ENCODE measurements at regions not wholly inside any gene's neighbourhood (a gene's known extent, or its start where the extent isn't known, plus 50 kb on each side); places are given as distances from the start of the nearest gene placed in this dataset.

DNA sequence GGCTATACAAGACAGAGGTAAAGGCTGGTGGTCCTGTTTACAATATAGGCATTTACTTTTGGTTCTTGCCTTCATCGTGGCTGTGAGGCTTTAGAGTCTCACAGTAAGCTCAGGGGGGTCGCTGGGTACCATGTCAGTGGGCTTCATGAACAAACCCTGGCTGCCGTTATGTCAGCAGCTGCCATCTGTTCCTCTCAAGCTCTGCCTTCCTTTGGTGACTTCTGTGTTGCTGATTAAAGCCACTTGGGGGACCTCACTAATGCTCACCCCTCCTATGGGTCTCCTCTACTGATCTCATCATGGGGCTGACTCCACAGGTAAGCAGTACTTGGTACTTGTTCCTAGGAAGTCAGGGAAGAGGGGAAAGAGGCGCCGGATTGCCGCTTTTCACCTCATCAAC is 268.7 kb downstream of the TTC6 start (continued):
- TF ChIP-seq, protein P1, sequence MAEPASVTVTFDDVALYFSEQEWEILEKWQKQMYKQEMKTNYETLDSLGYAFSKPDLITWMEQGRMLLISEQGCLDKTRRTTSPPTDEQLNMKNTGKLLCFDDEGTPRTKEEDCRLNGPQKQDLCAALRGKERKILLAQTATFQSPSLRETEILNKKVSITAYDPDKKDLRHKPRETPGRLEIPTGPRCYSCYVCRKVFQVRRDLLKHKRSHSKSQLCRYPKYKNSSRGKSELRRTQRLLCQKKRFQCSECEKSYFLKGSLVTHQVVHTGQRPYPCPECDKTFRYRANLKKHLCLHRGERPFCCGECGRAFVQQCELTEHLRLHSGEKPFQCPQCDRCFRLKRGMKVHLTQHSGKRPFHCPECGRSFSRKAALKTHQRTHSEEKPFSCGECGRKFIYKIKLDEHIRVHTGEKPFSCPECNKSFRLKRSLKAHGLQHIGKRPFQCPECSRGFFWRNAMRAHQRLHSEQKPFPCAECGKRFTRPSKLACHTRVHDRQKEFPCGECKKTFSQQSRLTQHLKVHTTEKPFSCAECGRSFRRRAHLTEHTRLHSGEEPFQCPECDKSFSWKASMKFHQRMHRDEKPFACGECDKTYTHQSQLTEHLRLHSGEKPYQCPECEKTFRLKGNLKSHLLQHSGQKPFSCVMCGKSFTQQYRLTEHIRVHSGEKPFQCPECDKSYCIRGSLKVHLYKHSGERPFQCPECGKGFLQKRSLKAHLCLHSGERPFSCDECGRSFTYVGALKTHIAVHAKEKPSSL (CRISPR knock-in tag; conservative IDR thresholded peaks at IDR 0.05): no peak
- TF ChIP-seq FOXK1 (CRISPR knock-in tag; IDR thresholded peaks at IDR 0.05): no peak
- no peak for TF ChIP-seq ZNF423 (CRISPR knock-in tag; IDR thresholded peaks at IDR 0.05)

DNA sequence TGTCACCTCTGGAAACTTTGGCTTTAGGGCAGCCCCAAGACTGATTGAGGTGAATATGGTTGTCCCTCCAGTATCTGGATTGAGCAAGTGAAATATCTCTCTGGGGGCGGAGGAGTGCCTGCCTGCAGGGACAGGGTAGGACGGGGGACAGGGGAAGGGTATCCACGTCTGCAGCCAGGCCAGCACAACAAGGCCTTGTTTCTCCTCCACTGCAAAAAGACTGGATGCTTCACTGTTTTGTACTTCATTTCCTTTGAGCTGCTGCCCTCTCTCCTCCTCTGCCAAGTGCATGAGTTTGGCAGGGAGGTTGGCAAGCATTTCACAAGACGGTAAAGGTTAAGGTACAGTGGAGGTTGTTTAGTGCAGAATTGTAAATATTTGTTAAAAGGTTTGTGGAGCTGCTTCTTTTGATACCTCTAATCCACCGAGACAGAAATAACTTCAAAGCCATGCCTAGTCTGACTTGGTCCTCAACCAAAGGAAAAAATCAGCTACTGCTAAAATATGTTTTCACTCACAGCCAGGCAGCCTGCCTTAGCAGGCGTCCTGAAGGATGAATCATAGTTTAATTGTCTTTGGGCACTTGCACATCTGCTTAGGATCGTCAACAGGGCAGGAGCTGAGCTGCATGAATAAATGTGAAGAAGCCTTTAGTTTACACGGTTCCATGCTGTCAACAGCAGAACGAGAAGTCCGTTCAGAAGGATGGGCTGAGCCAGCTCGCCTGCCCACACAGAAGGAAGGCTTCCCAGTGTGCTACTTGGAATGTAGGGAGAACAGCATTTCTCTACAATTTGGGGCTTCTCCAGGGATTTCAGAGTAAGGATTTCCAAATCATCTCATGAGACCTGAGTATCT is 269.7 kb downstream of the TTC6 start:
- DNase-seq (ENCODE audit: low spot score) (no peak), ATAC-seq (no peak)
- H3K27ac Mint-ChIP-seq: no peak overlapping the region
- CTCF ChIA-PET: interaction anchor here (1.1 kb wide), 1 partner anchor 155 kb away, joined by 4 read pairs; no protein-coding TSS in a partner anchor
- H3K9me3 Mint-ChIP-seq: peaks cover 4% of the 10 kb centered on the region; the same call in 1 of the 2 replicates
- TF ChIP-seq NR3C1 (CRISPR knock-in tag; conservative IDR thresholded peaks at IDR 0.05; ENCODE audit: low read depth) (no peak), IRF2 (CRISPR knock-in tag; IDR thresholded peaks at IDR 0.05; ENCODE audit: borderline replicate concordance, low read depth) (no peak), GABPB1 (CRISPR knock-in tag; IDR thresholded peaks at IDR 0.05) (peak; percentile 86)
- POLR2A ChIA-PET: no interaction called here
- H3K4me3 Mint-ChIP-seq: no peak overlapping the region
- no peaks in the 10 kb centered on the region for H3K36me3 Mint-ChIP-seq
- no peaks in the 10 kb centered on the region; the same call in 1 of the 2 replicates for H3K27me3 Mint-ChIP-seq (ENCODE audit: low read depth)
- peaks cover 11% of the 10 kb centered on the region for H3K4me1 Mint-ChIP-seq

DNA sequence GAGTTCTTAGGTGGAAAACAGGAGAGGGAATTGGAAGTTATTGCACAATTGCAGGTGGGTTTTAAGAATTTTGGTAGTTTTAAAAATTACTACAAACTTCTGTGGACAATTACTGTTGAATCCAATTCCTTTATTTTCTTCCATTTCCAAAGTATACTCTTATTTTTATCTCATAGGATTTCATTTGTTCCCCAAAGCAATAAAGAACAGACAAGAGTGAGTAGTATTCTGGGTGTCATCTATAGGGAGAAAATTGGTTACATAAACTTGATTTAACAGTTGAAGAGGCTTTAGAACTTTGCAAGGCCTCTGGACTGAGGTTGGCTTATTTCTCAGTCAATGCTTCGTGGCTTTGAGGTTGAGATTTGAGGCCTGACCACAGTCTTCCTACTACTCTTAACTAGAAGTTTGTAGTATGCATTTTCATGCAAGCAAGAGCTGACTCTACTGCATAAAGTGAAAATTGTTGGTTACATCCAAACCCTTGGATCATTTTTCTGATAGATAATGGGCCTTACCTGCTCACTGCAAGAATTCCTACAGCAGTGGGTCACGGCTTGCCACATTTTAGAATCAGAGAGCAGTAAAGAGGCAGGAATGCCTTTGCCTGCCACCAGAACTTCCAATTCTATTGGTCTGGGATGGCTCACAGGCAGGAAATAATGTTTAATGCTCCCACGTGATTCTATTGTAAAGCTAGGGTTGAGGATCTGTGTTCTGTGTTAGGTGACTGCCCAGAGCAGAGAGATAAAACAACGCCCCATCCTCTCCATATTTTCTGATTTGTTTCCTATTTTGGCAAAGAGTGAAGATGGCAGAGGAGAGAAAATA is 270.5 kb downstream of the TTC6 start:
- TF ChIP-seq NR2C2 (CRISPR knock-in tag; IDR thresholded peaks at IDR 0.05) (no peak), ZNF317 (CRISPR knock-in tag; IDR thresholded peaks at IDR 0.05; ENCODE audit: borderline replicate concordance, low read depth) (no peak), PRRX2 (CRISPR knock-in tag; IDR thresholded peaks at IDR 0.05) (no peak), IRF2 (CRISPR knock-in tag; IDR thresholded peaks at IDR 0.05; ENCODE audit: borderline replicate concordance, low read depth) (no peak)
- TF ChIP-seq, protein P2, sequence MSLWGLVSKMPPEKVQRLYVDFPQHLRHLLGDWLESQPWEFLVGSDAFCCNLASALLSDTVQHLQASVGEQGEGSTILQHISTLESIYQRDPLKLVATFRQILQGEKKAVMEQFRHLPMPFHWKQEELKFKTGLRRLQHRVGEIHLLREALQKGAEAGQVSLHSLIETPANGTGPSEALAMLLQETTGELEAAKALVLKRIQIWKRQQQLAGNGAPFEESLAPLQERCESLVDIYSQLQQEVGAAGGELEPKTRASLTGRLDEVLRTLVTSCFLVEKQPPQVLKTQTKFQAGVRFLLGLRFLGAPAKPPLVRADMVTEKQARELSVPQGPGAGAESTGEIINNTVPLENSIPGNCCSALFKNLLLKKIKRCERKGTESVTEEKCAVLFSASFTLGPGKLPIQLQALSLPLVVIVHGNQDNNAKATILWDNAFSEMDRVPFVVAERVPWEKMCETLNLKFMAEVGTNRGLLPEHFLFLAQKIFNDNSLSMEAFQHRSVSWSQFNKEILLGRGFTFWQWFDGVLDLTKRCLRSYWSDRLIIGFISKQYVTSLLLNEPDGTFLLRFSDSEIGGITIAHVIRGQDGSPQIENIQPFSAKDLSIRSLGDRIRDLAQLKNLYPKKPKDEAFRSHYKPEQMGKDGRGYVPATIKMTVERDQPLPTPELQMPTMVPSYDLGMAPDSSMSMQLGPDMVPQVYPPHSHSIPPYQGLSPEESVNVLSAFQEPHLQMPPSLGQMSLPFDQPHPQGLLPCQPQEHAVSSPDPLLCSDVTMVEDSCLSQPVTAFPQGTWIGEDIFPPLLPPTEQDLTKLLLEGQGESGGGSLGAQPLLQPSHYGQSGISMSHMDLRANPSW (CRISPR knock-in tag; conservative IDR thresholded peaks at IDR 0.05; ENCODE audit: low read depth): no peak
- Mint-ChIP-seq H3K9me3 (peaks cover 4% of the 10 kb centered on the region; the same call in 1 of the 2 replicates), H3K4me3 (no peak overlapping the region), H3K36me3 (no peaks in the 10 kb centered on the region), H3K27ac (no peak overlapping the region), H3K27me3 (ENCODE audit: low read depth) (no peaks in the 10 kb centered on the region; the same call in 1 of the 2 replicates), H3K4me1 (peaks cover 15% of the 10 kb centered on the region)
- DNase-seq (ENCODE audit: low spot score) (no peak), ATAC-seq (no peak)
- ChIA-PET POLR2A (no interaction called here), CTCF (interaction anchor here (1.1 kb wide), 1 partner anchor 156 kb away, joined by 4 read pairs; no protein-coding TSS in a partner anchor)

DNA sequence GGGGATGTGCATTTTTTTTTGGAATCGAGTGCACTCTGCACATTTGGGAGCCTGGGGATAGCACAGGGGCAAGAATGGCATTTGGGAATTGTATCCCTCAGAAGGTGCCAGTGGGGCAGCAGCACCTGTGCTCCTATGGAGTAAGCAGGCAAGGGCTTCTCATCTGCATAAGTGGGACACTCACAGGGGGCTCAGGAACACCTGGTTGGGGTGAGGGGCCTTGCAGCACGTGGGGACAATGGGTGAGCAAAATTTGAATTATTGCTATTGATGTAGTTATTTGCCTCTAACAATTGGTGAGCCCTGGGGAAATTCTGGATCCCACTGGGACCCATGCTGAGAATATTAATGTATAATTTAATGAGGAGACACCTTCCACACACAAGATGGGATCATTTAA is 274.2 kb downstream of the TTC6 start:
- H3K4me3 Mint-ChIP-seq: no peak overlapping the region
- peaks cover 20% of the 10 kb centered on the region for H3K4me1 Mint-ChIP-seq
- H3K9me3 Mint-ChIP-seq: no peaks in the 10 kb centered on the region

More for the DNA sequence above, 274.2 kb downstream of the TTC6 start:
- DNase-seq (ENCODE audit: low spot score): no peak
- no peaks in the 10 kb centered on the region for H3K36me3 Mint-ChIP-seq
- ChIA-PET CTCF (interaction anchor here (1.3 kb wide), 1 partner anchor 160 kb away, joined by 5 read pairs; no protein-coding TSS in a partner anchor), POLR2A (no interaction called here)
- TF ChIP-seq ETV6 (CRISPR knock-in tag; IDR thresholded peaks at IDR 0.05): no peak
- peak; percentile 56 for TF ChIP-seq ZNF423 (CRISPR knock-in tag; IDR thresholded peaks at IDR 0.05)
- no peak for ATAC-seq
- H3K27me3 Mint-ChIP-seq (ENCODE audit: low read depth): no peaks in the 10 kb centered on the region; the same call in 1 of the 2 replicates
- H3K27ac Mint-ChIP-seq: no peak overlapping the region

Measured in WTC11 (cell line).